SK-N-SH (cell line): ENCODE measurements at regions not wholly inside any gene's neighbourhood (a gene's known extent, or its start where the extent isn't known, plus 50 kb on each side); places are given as distances from the start of the nearest gene placed in this dataset.

Experiments used
- CTCF ChIA-PET: fragments of 300-600, 350-600 bp; formaldehyde crosslinking; extraction: SDS; loops from one replicate; lab custom pipeline; 2021; lab: Yijun Ruan, JAX
- POLR2A ChIA-PET: fragments of 350-600 bp; sonication (Branson Sonifier 250); formaldehyde crosslinking; extraction: SDS; loops from one replicate; lab custom pipeline; 2020; ENCODE audit warnings: antibody characterized with exemption, inconsistent platforms; lab: Yijun Ruan, JAX
- DNase-seq: peaks from one replicate; pipeline ENCODE4 v3.0.0; 2012
- H2AFZ ChIP-seq: fragments of 200-600 bp; sonication (generic); 2 replicates; pipeline ENCODE4 v1.8.1; 2016; ENCODE audit warnings: antibody characterized with exemption, mild to moderate bottlenecking, low read depth
- H3F3A ChIP-seq: fragments of 200-600 bp; sonication (generic); replicated peaks from 2 replicates; pipeline ENCODE3; 2016; ENCODE audit warnings: antibody characterized with exemption, mild to moderate bottlenecking; ENCODE audit not compliant: insufficient read depth
- H3K27ac ChIP-seq, 2 experiments: fragments of 200-500 bp in 1 of 2; fragments of 200-600 bp in 1 of 2; sonication (Bioruptor generic) in 1 of 2; sonication (generic), shearing (Covaris generic) in 1 of 2; 2 replicates each; pipeline versions ENCODE4 v1.5.1 to v1.6.1; 2014 to 2016; ENCODE audit warnings: low read depth in 2 of 2, inconsistent platforms in 1 of 2, low read length in 1 of 2, mild to moderate bottlenecking in 1 of 2, mixed read lengths in 1 of 2
- H3K27me3 ChIP-seq: fragments of 200-600 bp; sonication (generic), shearing (Covaris generic); 2 replicates; pipeline ENCODE4 v1.6.1; 2016; ENCODE audit warnings: mixed run types; ENCODE audit not compliant: insufficient read depth
- H3K36me3 ChIP-seq, 2 experiments: fragments of 200-500 bp in 1 of 2; fragments of 200-600 bp in 1 of 2; sonication (Bioruptor generic) in 1 of 2; sonication (generic) in 1 of 2; replicated peaks in 1 of 2; 2 replicates each; pipeline versions ENCODE3 to v1.5.1; 2014 to 2016; ENCODE audit warnings: low read length in 1 of 2, mild to moderate bottlenecking in 1 of 2; ENCODE audit not compliant: insufficient read depth in 2 of 2, control insufficient read depth in 1 of 2
- H3K4me1 ChIP-seq, 2 experiments: fragments of 200-500 bp in 1 of 2; fragments of 200-600 bp in 1 of 2; sonication (Bioruptor generic) in 1 of 2; sonication (generic), shearing (Covaris generic) in 1 of 2; 2 replicates each; pipeline versions ENCODE4 v1.5.1 to v1.6.1; 2014 to 2016; ENCODE audit warnings: low read depth in 1 of 2, low read length in 1 of 2, mixed run types in 1 of 2; ENCODE audit not compliant: insufficient read depth in 2 of 2, control insufficient read depth in 1 of 2
- H3K4me2 ChIP-seq: fragments of 200-600 bp; sonication (generic), shearing (Covaris generic); 2 replicates; pipeline ENCODE4 v1.6.1; 2017; ENCODE audit warnings: mixed run types
- H3K4me3 ChIP-seq, 2 experiments: fragments of 200-500 bp in 1 of 2; fragments of 200-600 bp in 1 of 2; sonication (Bioruptor generic) in 1 of 2; sonication (generic), shearing (Covaris generic) in 1 of 2; 2 replicates each; pipeline versions ENCODE4 v1.5.1 to v1.8.1; 2014 to 2016; ENCODE audit warnings: low read depth in 2 of 2, inconsistent platforms in 1 of 2, low read length in 1 of 2, mild to moderate bottlenecking in 1 of 2, mixed read lengths in 1 of 2, moderate library complexity in 1 of 2
- H3K79me2 ChIP-seq: fragments of 200-600 bp; sonication (generic); 2 replicates; pipeline ENCODE4 v1.8.1; 2017; ENCODE audit warnings: mild to moderate bottlenecking; ENCODE audit not compliant: insufficient read depth
- H3K9ac ChIP-seq: fragments of 200-600 bp; sonication (generic); 2 replicates; pipeline ENCODE4 v1.6.1; 2017; ENCODE audit warnings: mixed run types
- H3K9me2 ChIP-seq: fragments of 200-600 bp; sonication (generic); 2 replicates; pipeline ENCODE4 v1.6.1; 2017; ENCODE audit warnings: mixed run types
- H3K9me3 ChIP-seq: fragments of 200-600 bp; sonication (generic); 2 replicates; pipeline ENCODE4 v1.6.1; 2017; ENCODE audit warnings: mixed run types, mild to moderate bottlenecking, moderate library complexity
- H4K20me1 ChIP-seq: fragments of 200-600 bp; sonication (generic); 2 replicates; pipeline ENCODE4 v1.6.1; 2017; ENCODE audit warnings: mild to moderate bottlenecking, mixed run types; ENCODE audit not compliant: insufficient read depth
- CHD2 ChIP-seq: fragments of 150-350 bp; IDR thresholded peaks from 2 replicates; pipeline ENCODE4 v1.6.1; 2018; ENCODE audit warnings: low read length; ENCODE audit not compliant: partially characterized antibody
- EP300 ChIP-seq, 2 experiments: IDR thresholded peaks; 2 replicates each; pipeline versions ENCODE4 v1.4.0 to v1.6.1; 2012; ENCODE audit warnings: borderline replicate concordance in 1 of 2, low read depth in 1 of 2, low read length in 1 of 2
- FOSL2 ChIP-seq: IDR thresholded peaks from 2 replicates; pipeline ENCODE4 v1.4.0; 2012; ENCODE audit warnings: low read depth, mild to moderate bottlenecking, moderate library complexity, borderline replicate concordance
- FOXJ3 ChIP-seq: sonication (generic); formaldehyde crosslinking; IDR thresholded peaks from 2 replicates; pipeline ENCODE4 v1.5.1; 2020; ENCODE audit warnings: mild to moderate bottlenecking, missing genetic modification reagents
- FOXM1 ChIP-seq: IDR thresholded peaks from 2 replicates; pipeline ENCODE4 v1.4.0; 2012; ENCODE audit warnings: low read depth, mild to moderate bottlenecking
- IRF3 ChIP-seq: fragments of 150-350 bp; IDR thresholded peaks from 2 replicates; pipeline ENCODE4 v1.6.1; 2016; ENCODE audit warnings: mild to moderate bottlenecking, low read depth, low read length
- JUND ChIP-seq: IDR thresholded peaks from 2 replicates; pipeline ENCODE4 v1.4.0; 2012
- MAX ChIP-seq: IDR thresholded peaks from 2 replicates; pipeline ENCODE4 v1.4.0; 2012; ENCODE audit warnings: low read depth
- NFIC ChIP-seq: IDR thresholded peaks from 2 replicates; pipeline ENCODE4 v1.4.0; 2012; ENCODE audit warnings: borderline replicate concordance
- RAD21 ChIP-seq: IDR thresholded peaks from 2 replicates; pipeline ENCODE4 v1.6.1; 2012; ENCODE audit warnings: mild to moderate bottlenecking, low read length
- REST ChIP-seq: IDR thresholded peaks from 2 replicates; pipeline ENCODE4 v1.6.1; 2012; ENCODE audit warnings: mild to moderate bottlenecking, low read depth, low read length, moderate library complexity
- RXRA ChIP-seq: IDR thresholded peaks from 2 replicates; pipeline ENCODE4 v1.4.0; 2012; ENCODE audit warnings: low read depth, mild to moderate bottlenecking, borderline replicate concordance
- TCF12 ChIP-seq: IDR thresholded peaks from 2 replicates; pipeline ENCODE4 v1.4.0; 2012
- USF2 ChIP-seq: fragments of 150-350 bp; IDR thresholded peaks from 2 replicates; pipeline ENCODE4 v1.6.1; 2017; ENCODE audit warnings: antibody characterized with exemption, low read length, low read depth, borderline replicate concordance
- YY1 ChIP-seq: IDR thresholded peaks from 2 replicates; pipeline ENCODE4 v1.4.0; 2012; ENCODE audit warnings: low read depth, mild to moderate bottlenecking
- ZBTB33 ChIP-seq: IDR thresholded peaks from 2 replicates; pipeline ENCODE4 v1.4.0; 2012; ENCODE audit warnings: low read depth, borderline replicate concordance
- WGBS: methylation state at CpG from one replicate; pipeline ENCODE4 v1.1.6; 2017; ENCODE audit warnings: low lambda C conversion rate; 5-methylcytosine and 5-hydroxymethylcytosine counted together

GRCh38 chr2:176533505-176534193 is 264.4 kb downstream of the MTX2 start:
- Histone ChIP-seq H4K20me1 (no peaks in the 10 kb centered on the region), H3K79me2 (no peaks in the 10 kb centered on the region), H3K9me3 (no peaks in the 10 kb centered on the region), H3K4me2 (no peak overlapping the region), H3K4me1 (peaks cover 0 to 5% of the 10 kb centered on the region in 2 experiments; a peak in 3 of 4 replicates), H2AFZ (no peak overlapping the region), H3K27ac (no peak overlapping the region), H3K36me3 (no peaks in the 10 kb centered on the region), H3K9me2 (no peaks in the 10 kb centered on the region), H3K27me3 (no peaks in the 10 kb centered on the region), H3K9ac (no peak overlapping the region), H3K4me3 (no peak overlapping the region), H3F3A (no peaks in the 10 kb centered on the region)
- POLR2A ChIA-PET, result no interaction called here
- CTCF ChIA-PET, result interaction anchor here (1.4 to 1.9 kb wide), 3 partner anchors 9 to 21 kb away, joined by 5 to 7 read pairs (median 6); no protein-coding TSS in a partner anchor
- no peak for DNase-seq
- no peak for TF ChIP-seq ZBTB33
- WGBS, result 83% methylated on average over 4 of the region's 4 CpGs

GRCh38 chr2:176534798-176535466 is 265.7 kb downstream of the MTX2 start:
- no peaks in the 10 kb centered on the region for H4K20me1 ChIP-seq
- no peak overlapping the region for H3K27ac ChIP-seq
- H3K9me2 ChIP-seq, result no peaks in the 10 kb centered on the region
- no peaks in the 10 kb centered on the region for H3K27me3 ChIP-seq
- H3K4me1 ChIP-seq, result peaks cover 0 to 12% of the 10 kb centered on the region in 2 experiments; a peak in 3 of 4 replicates
- no peak overlapping the region for H2AFZ ChIP-seq
- H3K4me2 ChIP-seq, result no peak overlapping the region
- no peak for TF ChIP-seq FOXJ3
- no peak for TF ChIP-seq RAD21
- no peak for TF ChIP-seq FOXM1
- TF ChIP-seq YY1, result no peak
- TF ChIP-seq CHD2, result no peak
- TF ChIP-seq NFIC, result no peak
- TF ChIP-seq IRF3, result no peak
- no peak for TF ChIP-seq TCF12
- no peak for TF ChIP-seq JUND
- no peak for TF ChIP-seq REST
- no peak for TF ChIP-seq FOSL2
- no peak for TF ChIP-seq USF2
- no peak for TF ChIP-seq EP300 (IDR thresholded peaks at IDR 0.05; ENCODE audit: borderline replicate concordance in 1 of 2, low read depth in 1 of 2, low read length in 1 of 2)
- TF ChIP-seq RXRA, result no peak
- TF ChIP-seq MAX, result no peak
- H3F3A ChIP-seq, result no peaks in the 10 kb centered on the region
- DNase-seq, result no peak
- H3K79me2 ChIP-seq, result no peaks in the 10 kb centered on the region
- WGBS, result 84% methylated on average over 9 of the region's 9 CpGs
- H3K9me3 ChIP-seq, result no peaks in the 10 kb centered on the region
- ChIA-PET POLR2A (no interaction called here), CTCF (interaction anchor here (0.6 to 1.9 kb wide), 6 partner anchors 10 to 419 kb away, joined by 3 to 10 read pairs (median 6); no protein-coding TSS in a partner anchor)
- H3K36me3 ChIP-seq, result no peaks in the 10 kb centered on the region
- H3K9ac ChIP-seq, result no peak overlapping the region
- H3K4me3 ChIP-seq, result no peak overlapping the region
